Activated CD4-positive, CD25-positive, alpha-beta regulatory T cell treated with anti-CD3 and anti-CD28 coated beads, Interleukin-2, amount 50 U/mL, for 16 hours (primary cell): ENCODE measurements at regions not wholly inside any gene's neighbourhood (a gene's known extent, or its start where the extent isn't known, plus 50 kb on each side); places are given as distances from the start of the nearest gene placed in this dataset.
"Not testable (repeated sequence)": the region's sequence is repeated elsewhere in the genome, so short reads cannot be mapped to it uniquely, and the experiment has no call there.

Source experiments
- DNase-seq: peaks from one replicate; pipeline ENCODE4 v3.0.0-alpha.2; 2020; ENCODE audit warnings: low read depth, low spot score

GRCh38 chr7:35971133-35971891 is 170.5 kb downstream of the SEPTIN7 start:
- DNase-seq: no peak

- peak; percentile 17 for DNase-seq
These were observed 175.1 kb downstream of the SEPTIN7 start for GRCh38 chr7:35975851-35976454.

GRCh38 chr7:35978816-35979640 is 174.0 kb upstream of the EEPD1 start:
- DNase-seq: not testable (repeated sequence)

GRCh38 chr7:35982600-35982999 is 170.5 kb upstream of the EEPD1 start:
- DNase-seq: no peak

GRCh38 chr7:35983626-35984025 is 169.4 kb upstream of the EEPD1 start:
- DNase-seq: no peak

GRCh38 chr7:35985126-35985754 is 167.8 kb upstream of the EEPD1 start:
- DNase-seq: peak; percentile 55

- no peak for DNase-seq
These were observed 166.0 kb upstream of the EEPD1 start for GRCh38 chr7:35987016-35987415.

GRCh38 chr7:35988105-35988504 is 164.9 kb upstream of the EEPD1 start:
- DNase-seq: no peak

- DNase-seq: no peak
These were observed 164.2 kb upstream of the EEPD1 start for GRCh38 chr7:35988818-35989217.

GRCh38 chr7:35991511-35992232 is 161.4 kb upstream of the EEPD1 start:
- no peak for DNase-seq

GRCh38 chr7:35992436-35992835 is 160.6 kb upstream of the EEPD1 start:
- no peak for DNase-seq

- no peak for DNase-seq
These were observed 159.9 kb upstream of the EEPD1 start for GRCh38 chr7:35993113-35993512.

- no peak for DNase-seq
These were observed 159.1 kb upstream of the EEPD1 start for GRCh38 chr7:35993676-35994606.

GRCh38 chr7:35995334-35995733 is 157.7 kb upstream of the EEPD1 start:
- DNase-seq: no peak

GRCh38 chr7:35998481-35998880 is 154.6 kb upstream of the EEPD1 start:
- DNase-seq: no peak

- DNase-seq: no peak
These were observed 151.5 kb upstream of the EEPD1 start for GRCh38 chr7:36001546-36001945.

GRCh38 chr7:36002900-36003299 is 150.2 kb upstream of the EEPD1 start:
- DNase-seq: no peak

- DNase-seq: no peak
These were observed 149.7 kb upstream of the EEPD1 start for GRCh38 chr7:36003343-36003742.

GRCh38 chr7:36005293-36005692 is 147.8 kb upstream of the EEPD1 start:
- no peak for DNase-seq

- no peak for DNase-seq
These were observed 147.2 kb upstream of the EEPD1 start for GRCh38 chr7:36005876-36006275.
